ENCODE measurements at regions not wholly inside any gene's neighbourhood (a gene's known extent, or its start where the extent isn't known, plus 50 kb on each side); places are given as distances from the start of the nearest gene placed in this dataset.

- DNase-seq (ENCODE audit: low spot score) = no peak
- peak overlapping the region in 1 of 2 donors; percentile 9 for H3K9ac ChIP-seq (ENCODE audit: low read depth in 1 of 2, low read length in 2 of 2)
- no peaks in the 10 kb centered on the region for H3K27me3 ChIP-seq (ENCODE audit: control insufficient read depth in 4 of 4, insufficient read depth in 4 of 4, low read length in 3 of 4)
- 65% methylated on average over 6 of the region's 6 CpGs for WGBS
- no peaks in the 10 kb centered on the region for H3K9me3 ChIP-seq (ENCODE audit: control insufficient read depth in 4 of 4, low read length in 3 of 4)
- no peaks in the 10 kb centered on the region for H3K36me3 ChIP-seq (ENCODE audit: control insufficient read depth in 4 of 4, insufficient read depth in 3 of 4, low read depth in 1 of 4, low read length in 3 of 4)
- TF ChIP-seq EGR1 (IDR thresholded peaks at IDR 0.05; ENCODE audit: low read depth in 2 of 2) (peak in 1 of 2 donors; percentile 21), TAF1 (conservative IDR thresholded peaks at IDR 0.05) (no peak), SP1 (IDR thresholded peaks at IDR 0.05) (peak; percentile 72), CTCF (IDR thresholded peaks at IDR 0.05; ENCODE audit: low read depth, low read length, missing input control) (no peak), ZBTB33 (IDR thresholded peaks at IDR 0.05) (peak; percentile 60), RAD21 (IDR thresholded peaks at IDR 0.05) (peak; percentile 61 to 72), YY1 (IDR thresholded peaks at IDR 0.05) (peak; percentile 67), JUND (IDR thresholded peaks at IDR 0.05) (peak; percentile 53 to 60), GABPA (IDR thresholded peaks at IDR 0.05 in 1 of 2, conservative IDR thresholded peaks at IDR 0.05 in 1 of 2) (no peak), HNF4G (IDR thresholded peaks at IDR 0.05) (peak; percentile 88), FOXA2 (IDR thresholded peaks at IDR 0.05) (peak; percentile 25), MAX (IDR thresholded peaks at IDR 0.05) (peak; percentile 57), RXRA (IDR thresholded peaks at IDR 0.05) (peak; percentile 80 to 84), HNF4A (conservative IDR thresholded peaks at IDR 0.05) (peak; percentile 98), NR2F2 (IDR thresholded peaks at IDR 0.05) (no peak), FOXA1 (IDR thresholded peaks at IDR 0.05) (no peak)
- TF ChIP-seq, protein P1, sequence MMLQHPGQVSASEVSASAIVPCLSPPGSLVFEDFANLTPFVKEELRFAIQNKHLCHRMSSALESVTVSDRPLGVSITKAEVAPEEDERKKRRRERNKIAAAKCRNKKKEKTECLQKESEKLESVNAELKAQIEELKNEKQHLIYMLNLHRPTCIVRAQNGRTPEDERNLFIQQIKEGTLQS (IDR thresholded peaks at IDR 0.05) = no peak
- TF ChIP-seq, protein P2, sequence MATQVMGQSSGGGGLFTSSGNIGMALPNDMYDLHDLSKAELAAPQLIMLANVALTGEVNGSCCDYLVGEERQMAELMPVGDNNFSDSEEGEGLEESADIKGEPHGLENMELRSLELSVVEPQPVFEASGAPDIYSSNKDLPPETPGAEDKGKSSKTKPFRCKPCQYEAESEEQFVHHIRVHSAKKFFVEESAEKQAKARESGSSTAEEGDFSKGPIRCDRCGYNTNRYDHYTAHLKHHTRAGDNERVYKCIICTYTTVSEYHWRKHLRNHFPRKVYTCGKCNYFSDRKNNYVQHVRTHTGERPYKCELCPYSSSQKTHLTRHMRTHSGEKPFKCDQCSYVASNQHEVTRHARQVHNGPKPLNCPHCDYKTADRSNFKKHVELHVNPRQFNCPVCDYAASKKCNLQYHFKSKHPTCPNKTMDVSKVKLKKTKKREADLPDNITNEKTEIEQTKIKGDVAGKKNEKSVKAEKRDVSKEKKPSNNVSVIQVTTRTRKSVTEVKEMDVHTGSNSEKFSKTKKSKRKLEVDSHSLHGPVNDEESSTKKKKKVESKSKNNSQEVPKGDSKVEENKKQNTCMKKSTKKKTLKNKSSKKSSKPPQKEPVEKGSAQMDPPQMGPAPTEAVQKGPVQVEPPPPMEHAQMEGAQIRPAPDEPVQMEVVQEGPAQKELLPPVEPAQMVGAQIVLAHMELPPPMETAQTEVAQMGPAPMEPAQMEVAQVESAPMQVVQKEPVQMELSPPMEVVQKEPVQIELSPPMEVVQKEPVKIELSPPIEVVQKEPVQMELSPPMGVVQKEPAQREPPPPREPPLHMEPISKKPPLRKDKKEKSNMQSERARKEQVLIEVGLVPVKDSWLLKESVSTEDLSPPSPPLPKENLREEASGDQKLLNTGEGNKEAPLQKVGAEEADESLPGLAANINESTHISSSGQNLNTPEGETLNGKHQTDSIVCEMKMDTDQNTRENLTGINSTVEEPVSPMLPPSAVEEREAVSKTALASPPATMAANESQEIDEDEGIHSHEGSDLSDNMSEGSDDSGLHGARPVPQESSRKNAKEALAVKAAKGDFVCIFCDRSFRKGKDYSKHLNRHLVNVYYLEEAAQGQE (IDR thresholded peaks at IDR 0.05) = no peak
- H3K27ac ChIP-seq (ENCODE audit: low read depth in 1 of 2, low read length in 2 of 2) = peak overlapping the region; percentile 6 to 64
- H3K4me3 ChIP-seq (ENCODE audit: low read depth in 1 of 3, low read length in 3 of 3) = no peak overlapping the region
- H3K4me1 ChIP-seq (ENCODE audit: control insufficient read depth in 4 of 4, insufficient read depth in 4 of 4, low read length in 3 of 4) = peaks cover 3 to 7% (median 4%) of the 10 kb centered on the region in 4 donors
Measured at GRCh38 chr3:187983484-187984124, 170.4 kb upstream of the LPP start.

Data from liver (tissue), 8 donors.